Astrocyte of the hippocampus (primary cell): ENCODE measurements at regions not wholly inside any gene's neighbourhood (a gene's known extent, or its start where the extent isn't known, plus 50 kb on each side); places are given as distances from the start of the nearest gene placed in this dataset.

ENCODE experiments used
- DNase-seq: peaks from one replicate; pipeline ENCODE4 v3.0.0; 2011; ENCODE audit warnings: low read depth, low spot score

DNA sequence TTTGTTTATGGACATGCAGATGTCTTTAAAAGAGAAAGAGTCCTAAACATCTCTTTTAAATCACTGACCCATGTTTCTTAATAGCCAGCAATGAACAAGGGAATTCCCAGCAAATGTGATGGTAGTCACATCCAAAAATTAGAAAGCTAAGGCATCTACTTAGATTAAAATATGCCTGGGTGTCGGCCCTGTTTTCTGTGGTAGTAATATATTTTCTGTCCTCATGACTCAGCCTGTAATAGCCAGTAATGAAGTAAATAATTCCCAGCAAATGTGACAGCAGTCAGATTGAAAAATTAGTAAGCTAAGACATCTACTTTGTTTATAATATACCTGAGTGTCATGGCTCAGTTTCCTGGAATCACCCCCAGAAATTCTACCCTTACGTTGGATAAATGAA is 60.6 kb upstream of the MYRIP start:
- no peak for DNase-seq

DNA sequence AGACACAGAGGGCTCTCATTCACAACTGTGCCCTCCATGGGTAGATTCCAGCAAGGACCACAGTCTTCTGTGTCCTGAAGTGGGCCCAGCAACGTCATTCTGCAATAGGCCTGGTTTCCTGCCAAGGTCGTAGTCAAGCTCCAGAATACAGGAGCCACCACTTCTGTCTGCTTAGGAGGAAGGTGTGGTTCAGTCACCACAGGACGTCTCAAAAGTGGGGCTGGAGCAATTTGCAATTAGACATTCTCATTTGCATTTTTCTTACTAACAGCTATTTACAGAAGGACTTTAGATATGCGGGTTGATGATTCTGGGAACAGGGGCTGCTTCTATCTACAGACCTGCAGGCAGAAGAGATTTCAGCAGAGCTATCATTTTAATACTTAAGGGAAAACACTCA is 58.7 kb upstream of the MYRIP start:
- no peak for DNase-seq

DNA sequence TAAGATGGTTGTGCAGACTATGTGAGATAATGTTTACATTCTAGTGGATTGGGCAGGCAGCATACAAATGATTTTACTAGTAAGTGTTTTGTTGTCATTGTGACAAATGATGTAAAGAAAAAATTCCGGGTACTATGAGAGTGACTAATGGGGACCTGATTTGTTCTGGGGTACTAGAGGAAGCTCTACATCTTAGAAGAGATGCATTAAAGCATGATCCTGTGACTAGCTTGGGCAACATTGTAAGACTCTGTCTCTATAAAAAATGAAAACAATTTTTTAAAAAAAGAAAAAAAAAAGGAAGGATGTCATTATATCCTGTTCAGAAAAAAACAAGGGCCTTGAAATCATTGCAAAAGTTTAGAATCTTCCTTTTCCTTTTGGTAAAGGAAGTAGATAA is 58.1 kb upstream of the MYRIP start:
- DNase-seq: no peak

DNA sequence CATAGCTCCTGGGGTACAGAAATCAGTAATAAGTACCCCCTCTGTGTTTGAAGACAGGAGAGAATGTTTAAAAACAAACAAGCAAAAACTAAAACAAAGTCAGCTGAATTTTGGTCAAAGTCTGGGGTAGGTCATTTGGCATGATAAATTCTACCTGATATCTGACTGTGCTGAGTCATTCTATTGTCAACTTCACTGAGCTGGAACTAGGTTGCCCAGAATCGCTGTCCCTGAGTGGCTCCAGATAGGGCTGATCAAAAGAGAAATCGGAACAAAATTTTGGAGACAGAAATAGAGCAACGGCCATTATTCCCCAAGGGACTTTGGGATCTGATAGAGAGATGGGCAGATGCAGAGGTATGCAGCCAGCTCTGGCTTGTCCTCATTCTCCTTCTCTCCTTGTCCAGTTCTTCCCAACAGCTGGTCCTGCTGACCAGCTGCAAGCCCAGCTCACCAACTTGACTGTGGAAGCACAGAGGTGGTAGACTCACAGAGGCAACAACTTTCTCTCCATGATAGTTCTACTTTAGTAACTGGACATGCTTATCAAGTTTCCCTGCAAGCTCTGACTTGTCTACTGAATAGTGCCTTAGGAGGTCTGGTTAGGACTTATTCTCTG is 57.3 kb upstream of the MYRIP start:
- no peak for DNase-seq

DNA sequence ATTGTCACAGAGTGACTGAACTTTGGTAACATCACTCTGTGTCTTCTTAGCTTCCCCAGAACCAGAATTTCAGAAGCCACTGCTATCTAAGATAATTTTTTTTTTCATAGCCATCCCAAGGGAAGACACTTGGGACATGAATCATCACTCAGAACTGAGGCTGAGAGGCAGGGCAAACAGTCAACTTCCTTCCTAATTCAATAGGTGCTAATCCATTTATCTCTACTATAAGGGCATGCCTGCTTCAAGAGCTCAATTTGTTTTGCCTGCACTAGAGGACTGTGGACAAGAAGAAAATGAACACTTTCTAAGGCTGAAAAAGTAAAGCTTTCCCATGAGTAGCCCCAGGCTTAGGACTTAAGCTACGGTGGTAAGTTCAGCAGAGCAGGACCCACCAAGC is 56.7 kb upstream of the MYRIP start:
- no peak for DNase-seq

DNA sequence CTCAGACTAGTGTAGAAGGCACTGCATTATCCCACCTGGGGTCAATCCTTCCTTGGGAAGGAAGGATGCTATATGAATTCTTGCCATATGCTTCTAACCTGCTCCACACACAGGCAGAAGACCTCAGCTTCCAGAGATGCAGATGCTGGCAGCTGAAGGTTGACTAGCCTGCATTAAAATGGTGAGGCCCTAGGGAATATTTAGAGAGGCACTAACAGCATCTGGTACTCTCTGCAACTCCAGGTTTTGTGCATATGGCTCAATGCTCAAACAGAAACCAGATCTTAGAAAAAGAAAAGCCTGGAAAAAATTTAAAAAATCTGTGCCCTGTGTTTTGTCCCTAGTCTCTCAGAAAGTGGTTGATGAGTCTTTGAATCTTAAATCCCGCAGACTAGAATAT is 56.0 kb upstream of the MYRIP start:
- DNase-seq: no peak

DNA sequence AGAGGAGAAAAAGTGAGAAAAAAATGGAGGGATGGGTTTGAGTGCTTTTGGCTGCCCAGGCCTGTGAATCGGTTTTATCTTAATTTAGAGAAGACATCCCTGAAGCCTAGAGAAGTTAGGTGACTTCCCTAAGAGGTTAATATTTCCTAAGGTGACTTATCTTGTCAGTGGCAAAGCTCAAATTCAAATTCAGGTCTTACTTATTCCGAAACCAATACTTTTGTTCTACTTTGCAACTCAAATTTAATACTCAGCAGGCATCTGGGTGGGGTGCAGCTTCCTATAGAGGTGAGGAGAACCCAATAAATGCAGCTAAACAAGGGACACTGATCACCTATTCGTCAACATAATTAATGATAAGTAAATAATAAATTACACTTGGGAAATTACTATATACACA is 54.9 kb upstream of the MYRIP start:
- no peak for DNase-seq

DNA sequence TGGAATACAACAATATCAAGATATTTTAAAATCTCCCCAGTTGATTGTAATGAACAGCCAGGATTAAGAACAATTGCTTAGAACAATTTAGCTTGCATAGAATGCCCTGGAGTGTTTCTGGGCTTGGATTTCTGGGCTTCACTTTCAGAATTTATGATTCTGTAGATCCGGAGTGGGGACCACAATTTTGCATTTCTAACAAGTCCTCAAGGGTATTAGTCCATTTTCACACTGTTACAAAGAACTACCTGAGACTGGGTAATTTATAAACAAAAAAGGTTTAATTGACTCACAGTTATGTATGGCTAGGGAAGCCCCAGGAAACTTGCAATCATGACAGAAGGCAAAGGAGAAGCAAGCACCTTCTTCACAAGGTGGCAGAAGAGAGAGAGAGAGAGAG is 54.3 kb upstream of the MYRIP start:
- no peak for DNase-seq

DNA sequence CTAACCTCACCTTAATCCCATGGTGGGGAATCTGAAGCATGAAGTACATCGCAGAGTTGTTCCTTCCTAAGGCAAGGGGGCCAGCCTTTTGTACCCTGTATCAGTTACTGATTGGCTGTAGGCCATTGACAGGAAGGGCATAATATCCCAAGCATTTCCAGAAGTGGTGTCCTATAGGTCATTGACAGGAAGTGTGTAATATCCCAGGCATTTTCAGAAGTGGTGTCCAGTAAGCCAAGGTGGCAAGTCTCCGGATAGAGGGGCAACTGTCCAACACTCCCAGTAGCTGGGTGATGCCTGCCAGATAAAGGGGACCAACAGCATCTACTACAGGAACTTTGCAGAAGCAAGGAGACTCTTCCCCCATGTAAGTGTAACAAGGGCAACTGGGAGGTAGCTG is 52.1 kb upstream of the MYRIP start:
- DNase-seq: no peak
